CD4-positive, alpha-beta T cell treated with Interleukin-4 for 4 hours (primary cell): ENCODE measurements at regions not wholly inside any gene's neighbourhood (a gene's known extent, or its start where the extent isn't known, plus 50 kb on each side); places are given as distances from the start of the nearest gene placed in this dataset.
"Not testable (repeated sequence)": the region's sequence is repeated elsewhere in the genome, so short reads cannot be mapped to it uniquely, and the experiment has no call there.

Experiments used
- DNase-seq: peaks from one replicate; pipeline ENCODE4 v3.0.0-alpha.2; 2020

GRCh38 chrX:39245024-39245423 lies 443.8 kb downstream of the MID1IP1 start:
- DNase-seq = no peak

GRCh38 chrX:39247536-39247935 lies 446.3 kb downstream of the MID1IP1 start:
- no peak for DNase-seq

DNA sequence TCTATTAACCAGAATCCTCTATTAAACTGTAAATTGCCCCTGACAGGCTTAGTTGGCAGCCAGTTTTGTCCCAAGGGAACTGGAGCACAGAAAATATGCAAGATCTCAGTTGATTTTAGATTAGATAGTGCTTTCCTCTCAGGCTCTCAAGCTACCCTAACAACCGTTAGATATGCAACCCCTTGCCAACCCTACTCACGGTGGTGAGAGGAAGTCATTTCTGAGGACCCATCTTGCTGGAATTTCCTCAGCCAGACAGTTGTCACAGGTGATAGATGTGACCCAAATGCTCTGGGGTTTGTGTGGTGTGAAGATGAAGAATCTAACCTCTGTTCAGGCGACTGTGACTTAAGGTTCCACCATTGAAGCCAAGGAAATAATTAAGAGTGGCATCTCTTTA lies 447.1 kb downstream of the MID1IP1 start:
- DNase-seq = no peak

GRCh38 chrX:39249999-39250398 lies 448.7 kb downstream of the MID1IP1 start:
- no peak for DNase-seq

GRCh38 chrX:39251995-39252394 lies 450.7 kb downstream of the MID1IP1 start:
- no peak for DNase-seq

DNA sequence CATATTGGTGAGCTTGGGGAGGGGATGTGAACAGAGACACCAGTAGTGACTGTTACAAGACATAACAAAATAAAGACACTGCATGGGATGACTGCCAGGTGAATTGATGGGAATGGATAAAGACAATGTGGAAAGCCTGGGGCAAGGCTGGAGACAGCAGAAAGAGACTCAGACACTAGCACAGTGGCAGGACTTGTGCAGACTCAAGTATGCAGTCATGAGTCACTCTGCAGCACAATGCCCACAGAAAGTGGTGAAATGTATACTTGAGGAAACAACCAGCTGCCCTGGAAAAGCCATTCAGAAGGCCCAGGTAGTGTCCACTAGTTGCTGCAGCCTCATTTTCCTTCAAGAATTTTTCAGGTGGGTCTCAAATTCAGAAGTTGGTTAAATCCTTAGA lies 452.3 kb downstream of the MID1IP1 start:
- DNase-seq = no peak

DNA sequence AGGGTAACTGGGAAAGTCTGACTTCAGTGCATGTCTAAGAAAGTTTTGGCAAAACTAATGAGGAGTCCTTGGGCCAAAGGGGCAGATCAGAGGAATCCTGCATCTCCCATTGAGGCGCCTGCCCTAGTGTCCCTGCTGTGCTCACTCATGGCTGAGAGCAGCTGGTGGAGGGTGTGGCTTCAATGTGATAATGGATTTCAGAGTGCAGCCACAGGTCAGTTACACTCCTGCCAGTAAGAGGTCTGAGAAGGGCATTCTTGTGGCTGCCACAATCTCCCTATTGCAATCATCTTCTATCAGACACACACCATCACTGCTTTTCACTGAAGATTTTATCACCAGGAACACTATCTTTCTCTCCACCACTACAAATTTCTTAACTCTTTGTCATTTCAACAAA lies 457.1 kb downstream of the MID1IP1 start:
- no peak for DNase-seq

GRCh38 chrX:39260965-39261364 lies 459.7 kb downstream of the MID1IP1 start:
- no peak for DNase-seq

GRCh38 chrX:39261446-39262147 lies 460.3 kb downstream of the MID1IP1 start:
- DNase-seq = peak; percentile 33

DNA sequence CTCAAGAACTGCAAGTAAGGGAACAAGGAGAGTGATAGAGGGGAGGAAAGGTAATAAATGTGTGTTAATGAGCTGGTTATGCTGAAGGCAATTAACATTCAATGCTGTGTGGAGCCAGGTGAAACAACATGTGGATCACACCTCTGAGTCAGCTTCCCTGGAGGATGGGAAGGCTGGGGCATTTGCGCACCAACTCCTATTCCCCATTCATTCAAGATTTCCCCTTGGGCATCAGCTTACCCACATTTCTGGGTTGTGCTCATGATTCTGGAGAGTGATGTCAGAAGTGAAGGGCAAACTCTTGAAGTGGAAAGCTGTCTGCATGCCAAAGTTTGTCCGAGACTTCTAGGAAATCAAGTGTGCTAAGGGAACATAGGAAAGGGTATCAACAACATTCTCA lies 461.4 kb downstream of the MID1IP1 start:
- no peak for DNase-seq

DNA sequence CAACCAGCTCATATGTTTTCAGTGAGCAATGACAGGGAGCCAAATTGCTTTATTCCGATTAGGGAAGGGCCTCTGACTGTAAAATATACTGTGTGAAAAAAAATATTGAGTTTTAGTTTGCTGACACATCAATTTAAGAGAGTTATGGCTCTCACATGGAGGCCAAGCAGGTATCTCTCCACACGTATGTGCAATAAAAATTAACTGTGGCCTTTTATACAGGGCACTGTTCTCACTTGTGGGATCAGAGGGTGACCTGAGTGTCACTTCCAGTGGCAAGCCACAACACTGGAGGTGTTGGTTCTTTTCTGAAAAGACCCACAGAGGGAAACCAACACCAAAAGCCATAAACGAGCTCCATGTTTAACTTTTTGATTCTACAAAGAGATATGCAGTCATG lies 462.8 kb downstream of the MID1IP1 start:
- DNase-seq = no peak

DNA sequence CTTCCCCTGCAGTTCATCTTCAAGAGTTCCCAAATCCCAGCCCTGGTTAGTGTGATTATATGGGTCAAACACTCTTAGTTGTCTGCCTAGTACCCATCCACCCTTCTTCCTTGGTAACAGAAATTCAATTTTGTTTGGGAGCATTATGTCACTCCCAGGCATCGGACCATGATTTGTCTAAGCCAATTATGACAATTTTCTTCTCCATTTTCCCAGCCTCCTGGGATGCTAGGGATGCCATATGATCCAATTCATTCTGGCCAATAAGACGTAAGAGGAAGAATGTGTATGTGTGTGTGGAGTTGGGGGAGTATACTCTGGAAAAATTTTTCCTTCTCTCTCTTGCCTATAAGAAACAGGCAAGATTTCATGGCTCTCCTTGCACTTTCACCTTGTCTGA lies 465.9 kb downstream of the MID1IP1 start:
- no peak for DNase-seq

- no peak for DNase-seq
Measured at GRCh38 chrX:39268207-39268606, 466.9 kb downstream of the MID1IP1 start.

- no peak for DNase-seq
Measured at GRCh38 chrX:39275500-39276068, 474.3 kb downstream of the MID1IP1 start.

- not testable (repeated sequence) for DNase-seq
Measured at GRCh38 chrX:39277685-39278390, 476.6 kb downstream of the MID1IP1 start.

GRCh38 chrX:39283239-39283638 lies 482.0 kb downstream of the MID1IP1 start:
- no peak for DNase-seq

DNA sequence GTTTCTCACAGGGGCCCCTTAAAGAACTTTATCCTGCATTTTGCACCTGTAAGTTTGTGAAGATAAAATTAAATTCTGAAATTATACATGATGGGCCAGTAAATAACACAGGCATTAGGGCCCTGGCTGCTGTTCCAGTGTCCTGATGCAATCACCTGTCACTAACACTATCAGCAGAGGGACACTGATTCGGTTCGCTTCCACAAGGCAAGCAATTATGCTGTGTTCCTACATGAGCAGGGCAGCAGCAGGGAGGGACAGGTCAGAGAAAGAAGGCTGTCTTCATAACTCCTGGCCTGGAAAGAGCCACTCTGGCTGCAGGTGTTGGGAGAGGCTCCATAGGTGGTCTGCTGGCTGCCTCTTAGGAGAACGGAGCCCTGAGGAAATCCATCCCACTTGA lies 487.3 kb downstream of the MID1IP1 start:
- no peak for DNase-seq

DNA sequence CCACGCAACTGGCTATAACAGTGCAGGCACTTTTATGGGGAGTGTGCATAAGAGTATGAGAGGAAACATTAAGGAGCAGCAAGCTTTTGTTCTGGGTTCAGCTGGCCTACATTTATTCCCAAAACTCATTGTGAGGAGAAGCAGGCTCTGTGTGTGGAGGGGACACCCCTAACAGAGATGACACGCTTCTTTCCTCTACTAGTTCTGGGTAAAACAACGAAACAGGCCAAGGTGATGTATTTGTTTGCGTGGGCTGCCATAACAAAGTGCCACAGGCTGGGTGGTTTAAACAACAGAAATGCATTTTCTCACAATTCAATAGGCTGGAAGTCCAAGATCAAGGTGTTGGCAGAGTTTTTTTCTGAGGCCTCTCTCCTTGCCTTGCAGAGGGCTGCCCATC lies 488.6 kb downstream of the MID1IP1 start:
- DNase-seq = no peak

DNA sequence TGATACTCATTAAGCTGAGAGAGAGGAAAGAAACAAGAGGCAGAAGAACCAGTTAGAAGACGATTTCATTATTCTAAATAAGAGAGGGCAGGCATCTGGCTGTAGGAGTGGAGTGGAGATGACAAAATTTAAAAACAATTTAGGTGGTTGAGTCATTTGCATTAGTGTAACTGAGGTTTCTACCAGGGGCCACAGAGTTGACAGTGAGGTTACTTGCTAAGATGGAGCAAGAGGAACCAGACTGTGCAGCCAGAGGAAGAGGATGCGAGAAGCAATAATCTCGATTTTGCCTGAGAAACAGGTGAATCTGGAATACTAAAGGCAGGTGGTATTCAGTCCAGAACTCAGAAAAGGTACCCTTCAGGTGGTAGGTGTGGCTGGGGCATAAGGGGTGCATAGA lies 491.9 kb downstream of the MID1IP1 start:
- no peak for DNase-seq

- no peak for DNase-seq
Measured at GRCh38 chrX:39296472-39296871, 495.2 kb downstream of the MID1IP1 start.

- DNase-seq = no peak
Measured at GRCh38 chrX:39298821-39299220, 497.6 kb downstream of the MID1IP1 start.

GRCh38 chrX:39299615-39300014 lies 498.4 kb downstream of the MID1IP1 start:
- no peak for DNase-seq

DNA sequence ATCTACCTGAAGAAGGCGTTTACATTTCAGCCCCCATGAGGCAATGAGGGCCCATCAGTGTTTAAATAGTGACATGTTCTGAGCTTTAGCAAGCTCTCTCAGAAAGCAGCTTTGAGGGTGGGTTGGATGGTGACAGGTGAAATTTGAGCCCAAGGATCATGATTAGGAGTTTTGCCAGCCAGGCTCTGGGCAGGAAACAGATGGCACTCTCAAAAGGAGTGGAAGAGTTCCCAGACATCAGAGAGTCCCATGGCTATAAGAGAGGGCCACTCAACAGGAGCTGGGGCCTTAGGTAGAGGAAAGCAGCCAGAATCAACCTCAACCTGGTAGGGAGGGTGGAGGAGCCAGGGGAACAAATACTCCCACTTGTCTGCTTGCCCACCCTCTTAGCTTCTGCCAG lies 499.8 kb downstream of the MID1IP1 start:
- DNase-seq = no peak

DNA sequence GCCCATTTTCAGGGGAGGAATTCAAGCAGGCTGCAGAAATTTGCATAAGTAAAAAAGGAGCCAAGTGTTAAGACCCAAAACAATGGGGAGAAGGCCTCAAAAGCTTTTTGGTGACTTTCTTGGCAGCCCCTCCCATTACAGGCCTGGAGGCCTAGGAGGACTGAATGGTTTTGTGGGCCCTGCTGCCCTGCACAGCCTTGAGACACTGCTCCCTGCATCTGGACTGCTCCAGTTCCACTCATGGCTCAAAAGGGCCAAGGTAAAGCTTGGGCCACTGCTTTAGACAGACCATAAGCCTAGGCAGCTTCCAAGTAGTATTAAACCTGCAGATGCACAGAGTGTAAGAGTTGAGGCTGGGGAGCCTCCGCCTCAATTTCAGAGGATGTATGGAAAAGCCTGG lies 501.6 kb downstream of the MID1IP1 start:
- DNase-seq = no peak
